T47D (cell line): ENCODE measurements at regions not wholly inside any gene's neighbourhood (a gene's known extent, or its start where the extent isn't known, plus 50 kb on each side); places are given as distances from the start of the nearest gene placed in this dataset.
"Not testable (repeated sequence)": the region's sequence is repeated elsewhere in the genome, so short reads cannot be mapped to it uniquely, and the experiment has no call there.

Experiments
- DNase-seq, 2 experiments: peaks; one replicate each; pipeline versions ENCODE4 v3.0.0 to v3.0.0-alpha.2; 2011 to 2012; ENCODE audit warnings: low read depth in 1 of 2, low spot score in 1 of 2
- JUND ChIP-seq: IDR thresholded peaks from 2 replicates; pipeline ENCODE4 v1.6.1; 2012; ENCODE audit warnings: low read depth
- in situ Hi-C: cut with HindIII; loops from 2 replicates; pipeline ENCODE4 v1.10.0; 2016; ENCODE audit warnings: low sequenced_read_pairs, low pct_unique_long_range_greater_than_20kb

GRCh38 chr9:78903581-78903980, 606.7 kb downstream of the PSAT1 start:
- in situ Hi-C loops: no loop called here
- DNase-seq: no peak
- no peak for TF ChIP-seq JUND

GRCh38 chr9:78904686-78905085, 607.8 kb downstream of the PSAT1 start:
- TF ChIP-seq JUND: no peak
- DNase-seq: no peak
- in situ Hi-C loops: no loop called here

DNA sequence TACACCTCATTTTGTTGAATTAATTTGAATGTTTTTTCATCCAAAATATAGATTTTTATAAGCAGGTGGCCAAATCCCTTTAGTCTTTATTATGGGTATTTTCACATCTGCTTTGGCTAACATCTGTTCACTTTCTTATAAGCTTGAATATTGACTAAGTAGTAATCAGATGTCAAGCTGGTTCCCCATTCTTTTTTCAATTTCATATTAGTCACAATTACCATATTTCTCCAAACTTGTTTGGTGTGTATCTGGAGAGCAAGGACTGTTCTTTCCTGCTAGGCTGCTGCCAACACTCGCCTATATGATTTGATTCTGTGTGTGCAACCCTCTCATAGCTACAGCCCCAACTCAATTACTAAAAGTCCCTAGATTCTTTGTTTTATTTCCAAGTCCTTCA, 608.5 kb downstream of the PSAT1 start:
- in situ Hi-C loops: no loop called here
- no peak for DNase-seq
- TF ChIP-seq JUND: no peak

DNA sequence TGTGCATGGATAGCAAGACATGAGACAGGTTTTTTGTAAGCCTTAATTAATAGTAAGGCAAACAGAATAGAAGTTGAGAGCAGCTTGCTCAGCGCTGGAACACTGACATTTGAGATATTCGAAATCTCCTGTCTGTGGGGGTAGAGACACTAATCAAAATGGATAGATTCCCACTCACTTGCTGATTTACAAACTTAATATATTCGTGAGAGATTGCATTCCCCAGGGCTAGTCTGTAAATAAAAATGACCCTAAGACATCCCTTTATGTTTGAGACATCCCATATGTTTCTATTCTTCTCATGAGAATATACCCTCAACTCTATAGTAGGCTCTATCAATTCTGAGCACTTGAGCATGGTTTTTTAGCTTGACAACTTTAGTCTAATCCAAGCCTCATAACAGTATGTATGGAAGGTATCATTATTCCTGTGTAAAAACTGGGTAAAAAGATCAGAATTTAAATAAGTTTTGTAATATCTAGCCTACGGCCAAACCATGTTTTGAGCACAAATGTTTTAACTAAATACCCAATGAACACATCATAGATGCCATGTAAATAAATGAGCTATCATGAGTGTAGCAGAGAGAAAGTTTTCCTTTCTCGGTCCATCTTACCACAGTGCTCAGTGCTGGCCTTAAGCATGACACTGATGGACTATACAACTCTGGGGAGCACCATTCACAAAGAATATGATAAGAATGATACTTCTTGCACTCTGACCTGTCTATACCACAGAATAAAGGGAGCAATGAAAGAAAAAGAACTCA, 609.2 kb downstream of the PSAT1 start:
- no peak for TF ChIP-seq JUND
- in situ Hi-C loops: no loop called here
- no peak for DNase-seq

GRCh38 chr9:78909566-78909965, 612.6 kb downstream of the PSAT1 start:
- TF ChIP-seq JUND: no peak
- in situ Hi-C loops: no loop called here
- no peak for DNase-seq

- in situ Hi-C loops: not testable (repeated sequence)
These were observed 620.0 kb downstream of the PSAT1 start for GRCh38 chr9:78916884-78917283.

DNA sequence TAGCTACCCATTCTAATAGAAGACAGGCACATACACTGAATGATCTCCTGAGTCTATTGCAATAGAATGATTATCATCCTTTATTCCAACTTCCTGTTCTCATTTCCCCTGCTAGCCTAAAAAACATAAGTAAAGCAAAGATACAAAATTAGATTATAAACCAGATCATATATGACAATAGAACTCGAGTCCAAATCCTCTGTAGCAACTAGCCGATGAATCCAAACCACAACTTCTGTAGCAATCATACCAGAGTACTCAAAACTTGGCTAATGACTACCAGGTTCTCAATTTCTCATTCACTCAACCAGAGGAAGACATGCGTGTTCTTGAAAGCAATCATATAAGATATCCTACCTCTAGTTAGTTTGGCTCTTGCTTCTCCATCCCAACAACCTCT, 622.1 kb downstream of the PSAT1 start:
- in situ Hi-C loops: no loop called here
- TF ChIP-seq JUND: no peak
- no peak for DNase-seq

More at GRCh38 chr9:78916884-78917283, 620.0 kb downstream of the PSAT1 start:
- not testable (repeated sequence) for DNase-seq

DNA sequence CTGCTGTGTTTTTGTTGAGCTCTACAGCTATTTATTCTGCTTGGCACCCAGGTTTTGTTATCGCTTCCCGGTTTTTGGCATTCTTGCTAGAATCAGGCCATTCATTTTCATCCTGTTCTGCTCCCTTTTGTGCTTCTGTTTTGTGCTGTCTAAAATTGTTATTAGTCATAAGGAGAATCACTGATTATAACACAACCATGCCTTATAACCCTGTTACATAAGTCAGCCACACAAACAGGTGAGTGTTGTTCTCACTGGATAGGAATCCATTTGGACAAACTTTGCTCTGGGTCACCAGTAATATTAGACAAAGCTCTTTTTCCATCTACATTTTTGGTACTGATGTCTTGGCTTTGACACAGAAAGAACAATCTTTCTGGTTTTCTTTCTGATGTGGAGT, 622.8 kb downstream of the PSAT1 start:
- no peak for DNase-seq
- no peak for TF ChIP-seq JUND
- in situ Hi-C loops: no loop called here

DNA sequence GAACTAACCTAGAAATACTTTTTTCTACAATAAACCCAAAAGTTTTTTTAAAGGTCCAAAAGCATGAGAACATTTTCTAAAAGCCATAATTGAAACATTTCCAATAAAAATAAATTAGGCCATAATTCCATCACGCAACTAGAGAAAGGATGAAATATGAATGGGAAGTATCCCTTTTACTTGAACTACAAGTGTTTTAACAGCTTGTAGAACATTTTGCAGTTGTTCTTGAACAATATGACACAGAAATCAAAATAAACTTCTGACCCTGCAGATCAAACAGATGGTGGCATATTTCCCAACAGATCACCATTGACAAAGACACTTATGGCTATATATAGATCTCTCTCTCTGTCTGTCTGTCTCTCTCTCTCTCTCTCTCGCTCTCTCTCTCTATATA, 624.4 kb downstream of the PSAT1 start:
- DNase-seq: no peak
- in situ Hi-C loops: no loop called here
- no peak for TF ChIP-seq JUND

DNA sequence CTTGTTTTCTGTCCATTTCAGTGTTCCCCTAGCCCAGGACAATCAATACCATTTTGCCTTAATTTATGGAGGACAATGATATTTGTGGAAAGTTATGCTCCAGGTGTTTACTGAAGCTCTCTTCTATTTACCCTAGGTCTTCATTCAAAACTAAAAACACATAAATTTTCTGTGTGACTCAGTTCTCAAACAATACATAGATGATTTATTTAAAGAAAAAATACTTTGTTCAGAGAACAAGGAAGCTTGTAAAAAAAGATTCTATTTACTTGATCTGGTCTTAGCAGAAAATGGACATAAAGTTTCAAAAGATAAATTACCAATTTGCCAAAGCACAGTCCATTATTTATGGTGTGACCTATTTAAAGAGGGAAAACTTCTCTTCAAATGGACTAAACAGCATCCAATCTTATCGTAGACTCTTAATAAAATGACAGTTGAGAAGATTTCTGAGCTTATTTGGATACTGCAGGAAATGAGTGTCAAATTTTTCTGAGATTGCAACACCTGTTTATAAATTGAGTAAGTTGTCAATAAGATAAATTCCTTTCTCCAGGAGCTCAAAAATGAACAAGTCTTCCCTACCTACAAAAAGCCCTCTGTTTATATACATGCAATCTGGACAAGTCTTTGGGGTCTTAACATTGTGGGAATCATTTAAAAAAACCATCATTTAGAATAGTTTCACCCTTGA, 627.2 kb downstream of the PSAT1 start:
- TF ChIP-seq JUND: no peak
- no peak for DNase-seq
- in situ Hi-C loops: no loop called here

GRCh38 chr9:78927099-78927940, 630.4 kb downstream of the PSAT1 start:
- no peak for DNase-seq
- in situ Hi-C loops: no loop called here
- no peak for TF ChIP-seq JUND

DNA sequence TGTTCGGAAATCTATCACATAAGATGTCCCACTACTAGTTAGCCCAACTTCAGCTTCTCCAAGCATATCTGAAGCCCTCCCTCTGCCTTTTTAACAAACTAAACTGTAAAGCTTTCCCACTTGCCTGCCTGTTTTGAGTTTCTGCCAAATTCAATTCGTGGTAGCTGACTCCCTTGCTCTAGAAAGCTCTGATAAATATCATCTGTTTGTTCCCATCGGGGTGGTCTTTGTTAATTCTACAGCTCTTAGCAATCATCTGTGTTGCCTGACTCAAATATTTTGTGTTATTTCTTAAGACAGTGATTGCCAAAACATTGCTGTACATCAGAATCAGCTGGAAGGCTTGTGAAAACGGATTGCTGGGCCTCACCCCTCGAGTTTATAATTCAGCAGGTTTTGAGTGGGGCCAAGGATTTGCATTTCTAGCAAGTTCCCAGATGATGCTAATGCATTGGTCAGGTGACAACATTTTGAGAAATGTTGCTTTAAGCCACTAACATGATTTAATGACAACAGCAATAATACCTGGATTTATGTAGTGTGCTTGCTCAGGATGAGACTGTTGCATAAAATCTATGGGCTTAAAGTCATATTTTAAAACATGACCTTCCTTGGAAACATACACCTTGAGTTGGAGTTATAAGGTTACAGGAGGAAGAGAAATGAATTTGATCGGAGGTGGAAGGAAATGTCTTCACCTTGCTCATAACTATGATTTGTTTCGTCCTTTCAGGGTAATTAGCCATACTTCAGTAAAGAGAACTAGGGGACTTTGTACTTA, 631.9 kb downstream of the PSAT1 start:
- in situ Hi-C loops: no loop called here
- DNase-seq: no peak
- no peak for TF ChIP-seq JUND
